NT2/D1 (cell line): ENCODE measurements at regions not wholly inside any gene's neighbourhood (a gene's known extent, or its start where the extent isn't known, plus 50 kb on each side); places are given as distances from the start of the nearest gene placed in this dataset.

Experiments used
- DNase-seq: peaks from one replicate; pipeline ENCODE4 v3.0.0-alpha.2; 2011; ENCODE audit warnings: low read depth, low spot score
- H3K27me3 ChIP-seq: 2 replicates; pipeline ENCODE4 v1.6.0; 2011; ENCODE audit warnings: mild to moderate bottlenecking; ENCODE audit not compliant: insufficient read length, insufficient read depth
- H3K36me3 ChIP-seq: 2 replicates; pipeline ENCODE4 v1.6.1; 2011; ENCODE audit warnings: mild to moderate bottlenecking, low read length, mixed read lengths; ENCODE audit not compliant: insufficient read depth, insufficient read length
- H3K4me1 ChIP-seq: 2 replicates; pipeline ENCODE4 v1.5.1; 2011; ENCODE audit not compliant: insufficient read depth, insufficient read length
- H3K4me3 ChIP-seq: 2 replicates; pipeline ENCODE4 v1.5.1; 2011; ENCODE audit warnings: low read depth; ENCODE audit not compliant: insufficient read length
- H3K9ac ChIP-seq: 2 replicates; pipeline ENCODE4 v1.6.0; 2011; ENCODE audit warnings: low read depth; ENCODE audit not compliant: insufficient read length
- H3K9me3 ChIP-seq: 2 replicates; pipeline ENCODE4 v1.5.1; 2011; ENCODE audit warnings: mild to moderate bottlenecking, low read length; ENCODE audit not compliant: insufficient read depth
- SUZ12 ChIP-seq: IDR thresholded peaks from 2 replicates; pipeline ENCODE4 v1.6.1; 2011; ENCODE audit not compliant: insufficient read length, insufficient read depth; ENCODE audit errors: extremely low read depth
- YY1 ChIP-seq: IDR thresholded peaks from 2 replicates; pipeline ENCODE4 v1.6.1; 2011; ENCODE audit not compliant: insufficient read length, insufficient read depth
- ZNF274 ChIP-seq: IDR thresholded peaks from 2 replicates; pipeline ENCODE4 v1.6.1; 2011; ENCODE audit warnings: mild to moderate bottlenecking, low read depth, low read length

DNA sequence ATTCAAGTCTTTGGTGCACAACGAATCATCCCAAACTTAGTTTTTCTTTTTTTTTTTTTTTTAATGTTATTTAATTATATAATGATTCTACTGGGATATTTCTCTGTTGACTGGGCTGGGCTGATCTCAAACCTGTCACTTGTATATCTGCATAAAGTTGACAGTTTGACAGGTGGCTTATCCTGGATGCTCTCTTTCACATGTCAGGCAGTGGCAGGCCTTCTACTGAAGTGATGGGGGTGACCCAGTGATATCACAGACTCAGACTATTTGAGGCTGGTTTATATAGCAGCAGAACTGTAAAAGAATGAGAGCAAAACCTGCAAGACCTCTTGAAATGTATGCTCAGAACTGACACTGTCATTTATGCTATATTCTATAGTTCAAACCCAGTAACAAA, 1813.5 kb upstream of the CDH6 start:
- no peaks in the 10 kb centered on the region for H3K36me3 ChIP-seq
- H3K4me3 ChIP-seq = no peak overlapping the region
- TF ChIP-seq SUZ12 = no peak
- TF ChIP-seq YY1 = no peak
- no peak for TF ChIP-seq ZNF274
- no peaks in the 10 kb centered on the region for H3K9me3 ChIP-seq
- no peak for DNase-seq
- no peak overlapping the region for H3K9ac ChIP-seq
- H3K4me1 ChIP-seq = no peaks in the 10 kb centered on the region
- H3K27me3 ChIP-seq = no peaks in the 10 kb centered on the region

DNA sequence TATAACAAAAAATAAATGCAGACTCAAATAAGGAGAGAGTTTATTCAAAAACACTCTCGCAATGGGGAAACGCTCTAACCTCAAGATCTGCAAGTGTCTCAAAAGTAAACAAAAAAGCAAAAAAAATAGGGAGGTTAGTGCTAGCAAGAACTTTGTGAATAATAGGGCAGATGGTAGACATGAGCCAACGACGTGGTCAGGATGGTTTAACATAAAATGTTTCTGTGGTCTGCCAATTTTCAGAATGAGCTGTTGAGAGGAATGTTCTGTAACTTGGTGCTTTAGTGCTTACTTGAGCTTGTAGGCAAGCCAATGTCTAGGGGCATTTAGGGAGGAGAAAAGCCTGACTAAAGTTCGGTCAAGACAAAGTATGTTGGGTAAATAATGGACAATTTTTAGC, 1813.9 kb upstream of the CDH6 start:
- TF ChIP-seq SUZ12 (no peak), YY1 (no peak), ZNF274 (no peak)
- H3K4me1 ChIP-seq = no peaks in the 10 kb centered on the region
- no peaks in the 10 kb centered on the region for H3K27me3 ChIP-seq
- no peak overlapping the region for H3K4me3 ChIP-seq
- no peaks in the 10 kb centered on the region for H3K9me3 ChIP-seq
- H3K9ac ChIP-seq = no peak overlapping the region
- DNase-seq = no peak
- H3K36me3 ChIP-seq = no peaks in the 10 kb centered on the region

DNA sequence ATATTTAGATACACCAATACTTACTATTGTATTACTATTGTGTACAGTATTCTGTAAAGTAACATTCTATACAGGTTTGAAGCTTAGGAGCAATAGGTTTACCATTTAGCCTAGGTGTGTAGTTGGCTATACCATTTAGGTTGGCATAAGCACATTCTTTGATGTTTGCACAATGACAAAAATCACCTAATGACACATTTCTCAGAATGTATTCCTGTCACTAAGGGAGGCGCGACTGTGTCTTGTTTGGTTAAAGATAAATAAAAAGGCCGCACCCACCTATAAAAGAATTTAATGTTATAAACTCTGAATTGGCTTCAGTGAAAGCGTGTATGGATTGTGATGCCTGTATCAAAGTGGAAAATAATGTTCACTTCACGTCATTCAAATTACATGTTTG, 1815.4 kb upstream of the CDH6 start:
- no peak overlapping the region for H3K4me3 ChIP-seq
- DNase-seq = no peak
- no peaks in the 10 kb centered on the region for H3K4me1 ChIP-seq
- no peak overlapping the region for H3K9ac ChIP-seq
- H3K36me3 ChIP-seq = no peaks in the 10 kb centered on the region
- TF ChIP-seq SUZ12 = no peak
- TF ChIP-seq YY1 = no peak
- TF ChIP-seq ZNF274 = no peak
- H3K9me3 ChIP-seq = no peaks in the 10 kb centered on the region
- H3K27me3 ChIP-seq = no peaks in the 10 kb centered on the region

DNA sequence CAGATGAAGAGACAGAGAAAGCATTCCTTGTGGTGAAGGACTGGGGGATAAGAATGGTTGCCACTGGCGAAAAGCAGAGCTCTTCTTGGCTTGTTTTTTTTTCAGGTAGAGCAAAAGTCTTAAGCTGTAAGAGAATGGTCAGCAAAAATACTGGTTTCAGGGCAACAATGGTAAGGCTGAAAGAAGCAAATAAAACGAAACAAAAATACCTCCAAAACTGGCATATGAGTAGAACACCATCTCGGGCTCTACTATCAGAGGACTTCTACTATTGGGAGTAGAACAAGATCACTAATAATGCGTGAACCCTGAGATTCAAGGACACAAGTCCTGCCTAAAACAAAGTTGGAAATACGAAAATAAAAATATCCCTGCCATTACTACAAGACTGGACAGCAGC, 1823.2 kb upstream of the CDH6 start:
- no peak overlapping the region for H3K4me3 ChIP-seq
- H3K9ac ChIP-seq = no peak overlapping the region
- no peaks in the 10 kb centered on the region for H3K4me1 ChIP-seq
- no peak for TF ChIP-seq SUZ12
- no peak for TF ChIP-seq ZNF274
- no peak for TF ChIP-seq YY1
- no peak for DNase-seq
- no peaks in the 10 kb centered on the region for H3K27me3 ChIP-seq
- no peaks in the 10 kb centered on the region for H3K36me3 ChIP-seq
- no peaks in the 10 kb centered on the region for H3K9me3 ChIP-seq

DNA sequence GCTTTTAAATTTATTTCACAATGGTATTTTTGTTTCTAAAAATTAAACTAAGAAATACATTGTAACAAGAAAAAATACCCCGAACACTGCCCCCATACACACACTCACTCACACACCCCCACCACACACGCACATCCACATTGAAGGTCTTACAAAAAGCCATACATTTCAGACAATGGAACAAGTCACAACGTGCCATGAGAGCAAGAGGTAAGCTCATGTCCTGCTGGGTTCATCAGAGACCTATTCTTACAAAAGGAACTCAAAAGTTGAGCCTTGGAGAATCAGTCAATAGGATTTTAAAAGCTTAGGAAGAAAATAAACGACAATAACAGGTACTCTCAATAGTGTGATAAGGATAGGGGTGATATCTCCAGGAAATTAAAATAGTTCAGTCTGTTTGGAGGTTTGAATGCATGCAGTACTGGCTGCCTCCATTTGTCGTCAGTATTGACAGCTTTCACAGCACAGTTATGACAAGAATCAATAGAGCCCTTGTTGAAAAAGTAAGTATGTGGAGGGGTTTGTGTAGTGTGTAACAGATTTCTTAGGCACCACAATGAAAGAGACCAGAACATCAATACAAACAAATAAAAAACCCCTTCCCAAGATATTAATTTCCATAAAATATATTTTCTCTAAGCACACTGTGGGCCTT, 1826.2 kb upstream of the CDH6 start:
- Histone ChIP-seq H3K4me1 (no peaks in the 10 kb centered on the region), H3K9ac (no peak overlapping the region), H3K9me3 (no peaks in the 10 kb centered on the region), H3K36me3 (no peaks in the 10 kb centered on the region), H3K27me3 (no peaks in the 10 kb centered on the region), H3K4me3 (no peak overlapping the region)
- TF ChIP-seq ZNF274 = no peak
- TF ChIP-seq SUZ12 = no peak
- no peak for TF ChIP-seq YY1
- no peak for DNase-seq

DNA sequence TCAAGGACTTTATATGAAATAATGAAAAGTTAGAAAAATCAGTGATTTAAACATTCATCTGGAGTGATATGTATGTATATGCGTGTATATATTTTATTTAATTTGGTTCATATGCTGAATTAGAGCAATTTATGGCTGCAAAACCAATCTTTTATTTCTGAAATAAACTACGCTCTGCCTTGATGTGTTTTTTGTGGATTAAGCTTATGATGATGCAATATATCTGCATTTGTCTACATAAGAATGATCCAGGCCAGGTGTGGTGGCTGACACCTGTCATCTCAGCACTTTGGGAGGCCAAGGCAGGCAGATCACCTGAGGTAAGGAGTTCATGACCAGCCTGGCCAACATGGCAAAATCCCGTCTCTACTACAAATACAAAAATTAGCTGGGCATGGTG, 1842.3 kb upstream of the CDH6 start:
- DNase-seq = no peak
- H3K9ac ChIP-seq = no peak overlapping the region
- H3K27me3 ChIP-seq = no peaks in the 10 kb centered on the region
- H3K9me3 ChIP-seq = no peaks in the 10 kb centered on the region
- no peaks in the 10 kb centered on the region for H3K4me1 ChIP-seq
- TF ChIP-seq ZNF274 (no peak), YY1 (no peak), SUZ12 (no peak)
- no peak overlapping the region for H3K4me3 ChIP-seq
- no peaks in the 10 kb centered on the region for H3K36me3 ChIP-seq

DNA sequence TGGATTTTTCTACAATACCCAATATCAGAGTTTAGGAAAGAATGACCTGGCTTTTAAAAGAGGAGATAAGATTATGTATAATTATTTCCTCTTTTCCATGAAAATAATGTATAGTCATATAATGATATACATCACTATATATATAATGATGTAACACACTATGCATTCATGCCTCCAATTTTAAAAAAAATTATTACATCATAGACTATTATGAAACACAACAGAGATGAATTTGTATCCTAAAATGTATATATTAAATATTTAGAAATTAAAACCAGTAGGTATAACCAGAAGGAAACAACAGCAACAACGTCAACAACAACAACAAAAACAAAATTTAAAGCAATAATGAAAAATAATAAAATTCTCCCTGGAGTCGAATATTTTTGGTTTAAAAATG, 1856.5 kb upstream of the CDH6 start:
- no peak overlapping the region for H3K4me3 ChIP-seq
- H3K27me3 ChIP-seq = no peaks in the 10 kb centered on the region
- TF ChIP-seq ZNF274 (no peak), SUZ12 (no peak), YY1 (no peak)
- H3K36me3 ChIP-seq = no peaks in the 10 kb centered on the region
- H3K9ac ChIP-seq = no peak overlapping the region
- H3K9me3 ChIP-seq = no peaks in the 10 kb centered on the region
- no peak for DNase-seq
- no peaks in the 10 kb centered on the region for H3K4me1 ChIP-seq

DNA sequence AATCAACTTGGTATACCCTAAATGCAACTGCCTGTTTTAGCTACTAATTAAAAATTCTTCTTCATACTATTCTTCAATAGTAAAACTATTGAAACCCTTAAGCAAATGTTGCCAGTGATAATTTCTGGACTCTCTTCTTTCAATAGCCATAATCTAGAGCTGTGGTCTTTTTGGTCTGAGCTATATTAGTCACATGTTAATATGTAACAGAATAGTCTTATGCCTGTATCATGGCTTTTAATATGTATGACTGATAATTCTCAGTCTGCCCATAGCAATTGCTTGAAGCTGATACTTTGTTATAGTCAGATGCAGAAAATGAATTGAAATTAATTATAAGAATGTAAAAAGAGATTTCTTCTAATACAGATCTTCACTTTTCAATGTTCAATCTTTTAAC, 1871.9 kb upstream of the CDH6 start:
- H3K36me3 ChIP-seq = no peaks in the 10 kb centered on the region
- no peaks in the 10 kb centered on the region for H3K9me3 ChIP-seq
- TF ChIP-seq ZNF274 (no peak), SUZ12 (no peak), YY1 (no peak)
- no peaks in the 10 kb centered on the region for H3K27me3 ChIP-seq
- no peak overlapping the region for H3K9ac ChIP-seq
- H3K4me3 ChIP-seq = no peak overlapping the region
- no peak for DNase-seq
- H3K4me1 ChIP-seq = no peaks in the 10 kb centered on the region
